ENCODE measurements at regions not wholly inside any gene's neighbourhood (a gene's known extent, or its start where the extent isn't known, plus 50 kb on each side); places are given as distances from the start of the nearest gene placed in this dataset.

DNA sequence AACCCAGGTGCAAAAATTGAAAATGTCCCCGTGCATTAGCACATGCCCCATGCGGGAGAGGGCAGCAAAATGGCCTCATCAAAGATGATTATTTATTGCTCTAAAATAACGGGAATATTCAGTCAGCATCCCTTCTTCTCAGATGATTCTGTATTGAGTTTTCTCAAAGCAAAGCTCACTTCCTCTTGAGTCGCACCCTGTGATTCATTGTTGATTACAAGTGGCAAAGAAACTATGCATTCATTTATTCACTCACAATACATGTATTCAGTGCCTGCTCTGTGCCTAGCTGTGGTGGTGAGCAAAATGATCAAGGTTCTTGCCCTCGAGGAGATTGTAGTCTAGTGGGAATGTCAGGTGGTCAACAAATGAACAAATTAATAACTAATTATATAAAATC, 226.0 kb upstream of the KAZN start:
- Mint-ChIP-seq H3K36me3 (no peaks in the 10 kb centered on the region), H3K27me3 (peaks cover 0 to 9% (median 8%) of the 10 kb centered on the region in 3 donors), H3K4me1 (no peaks in the 10 kb centered on the region), H3K9me3 (peaks cover 0 to 3% (median 0%) of the 10 kb centered on the region in 7 donors), H3K27ac (no peak overlapping the region), H3K4me3 (no peak overlapping the region)
- DNase-seq, result no peak
- no peak for ATAC-seq (ENCODE audit: low read depth in 2 of 2)

DNA sequence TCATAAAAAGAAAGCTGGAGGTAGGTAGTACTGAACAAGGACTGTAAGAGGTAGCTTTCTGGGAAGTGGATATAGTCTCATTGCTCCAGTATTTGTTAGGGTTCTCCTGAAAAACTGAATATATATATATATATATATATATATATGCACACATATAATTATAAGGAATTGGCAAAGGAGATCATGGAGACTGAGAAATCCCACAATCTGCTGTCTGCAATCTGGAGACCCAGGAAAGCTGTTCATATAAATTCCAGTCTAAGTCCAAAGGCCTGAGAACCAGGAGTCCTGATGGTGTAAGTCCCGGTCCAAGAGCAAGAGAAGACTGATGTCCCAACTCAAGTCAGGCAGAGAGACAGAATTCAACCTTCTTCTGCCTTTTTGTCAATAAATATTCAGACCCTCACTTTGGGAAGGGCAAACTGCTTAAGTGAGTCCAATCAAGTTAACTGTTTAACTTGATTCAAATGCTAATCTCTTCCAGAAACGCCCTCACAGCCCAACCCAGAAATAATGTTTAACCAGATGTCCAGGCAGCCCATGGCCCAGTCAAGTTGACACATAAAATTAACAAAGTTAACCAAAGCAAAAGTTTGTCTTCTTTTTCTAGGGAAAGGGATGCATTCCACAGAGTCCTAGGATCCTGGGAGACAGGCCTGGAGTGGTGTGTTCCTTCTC, 225.3 kb upstream of the KAZN start:
- Mint-ChIP-seq H3K27me3 (peaks cover 0 to 8% (median 4%) of the 10 kb centered on the region in 3 donors), H3K27ac (no peak overlapping the region), H3K36me3 (no peaks in the 10 kb centered on the region), H3K9me3 (peaks cover 0 to 3% (median 0%) of the 10 kb centered on the region in 7 donors), H3K4me3 (no peak overlapping the region), H3K4me1 (no peaks in the 10 kb centered on the region)
- ATAC-seq (ENCODE audit: low read depth in 2 of 2) (no peak), DNase-seq (no peak)

DNA sequence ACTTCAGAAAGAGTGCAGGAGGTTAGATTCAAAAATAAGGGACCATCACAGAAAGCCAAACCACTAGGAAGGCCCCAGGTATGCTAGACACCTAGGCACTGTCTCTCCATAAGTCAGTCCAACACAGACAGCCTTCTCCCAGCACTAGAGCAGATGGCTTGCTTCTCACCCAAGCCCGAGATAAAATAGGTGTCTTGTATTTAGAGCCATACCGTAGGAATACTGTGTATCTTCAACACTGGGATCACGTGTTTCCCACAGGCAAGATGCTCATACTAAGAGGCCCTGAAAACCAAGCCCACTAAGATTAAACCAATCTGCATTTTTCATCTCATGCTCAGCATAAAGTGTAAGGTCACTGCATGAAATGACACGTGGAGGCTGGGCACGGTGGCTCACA, 223.3 kb upstream of the KAZN start:
- Mint-ChIP-seq H3K9me3 (peaks cover 5 to 21% (median 15%) of the 10 kb centered on the region in 7 donors), H3K4me3 (no peak overlapping the region), H3K36me3 (peaks cover 2 to 3% of the 10 kb centered on the region in 2 donors), H3K27me3 (peaks cover 0 to 4% (median 0%) of the 10 kb centered on the region in 3 donors), H3K4me1 (no peaks in the 10 kb centered on the region), H3K27ac (no peak overlapping the region)
- ATAC-seq (ENCODE audit: low read depth in 2 of 2) (no peak), DNase-seq (no peak)

DNA sequence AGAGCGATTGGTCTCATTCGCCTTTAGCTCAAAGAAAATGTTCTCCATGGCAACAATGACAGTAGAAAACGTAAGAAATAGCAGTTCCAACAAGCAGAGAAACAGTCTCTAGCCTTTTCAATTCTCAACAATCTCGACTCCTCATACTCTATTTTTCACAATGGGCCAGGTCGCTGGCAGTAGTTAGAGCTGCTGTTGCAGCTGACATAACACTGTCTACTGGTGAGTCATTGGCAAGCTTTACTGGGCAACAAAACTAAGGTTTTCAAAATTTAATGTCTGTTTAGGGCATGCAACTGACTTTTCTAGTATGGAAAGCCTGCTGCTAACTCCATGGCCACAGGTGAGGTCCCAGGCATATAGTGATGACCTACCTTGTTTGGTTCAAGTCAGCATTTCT, 221.1 kb upstream of the KAZN start:
- Mint-ChIP-seq H3K36me3 (peaks cover 7 to 10% of the 10 kb centered on the region in 2 donors), H3K9me3 (peaks cover 20 to 41% (median 33%) of the 10 kb centered on the region in 7 donors), H3K27ac (no peak overlapping the region), H3K4me1 (no peaks in the 10 kb centered on the region), H3K4me3 (no peak overlapping the region), H3K27me3 (no peaks in the 10 kb centered on the region)
- ATAC-seq (ENCODE audit: low read depth in 2 of 2) (no peak), DNase-seq (no peak)

DNA sequence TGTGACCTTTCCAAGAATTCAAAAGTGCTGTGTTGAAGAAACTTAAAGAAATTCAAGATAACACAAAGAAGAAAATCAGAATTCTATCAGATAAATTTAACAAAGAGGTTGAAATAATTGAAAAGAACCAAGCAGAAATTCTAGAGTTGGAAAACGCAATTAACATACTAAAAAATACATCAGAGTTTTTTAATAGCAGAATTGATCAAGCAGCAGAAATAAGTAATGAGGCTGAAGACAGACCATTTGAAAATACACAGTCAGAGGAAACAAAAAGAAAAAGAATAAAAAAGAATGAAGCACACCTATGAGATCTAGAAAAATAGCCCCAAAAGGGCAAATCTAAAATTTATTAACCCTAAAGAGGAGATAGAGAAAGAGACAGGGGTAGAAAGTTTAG, 218.1 kb upstream of the KAZN start:
- Mint-ChIP-seq H3K36me3 (peaks cover 7 to 10% of the 10 kb centered on the region in 2 donors), H3K27me3 (peaks cover 0 to 3% (median 0%) of the 10 kb centered on the region in 3 donors), H3K9me3 (peaks cover 20 to 47% (median 34%) of the 10 kb centered on the region in 7 donors), H3K4me1 (no peaks in the 10 kb centered on the region), H3K27ac (no peak overlapping the region), H3K4me3 (no peak overlapping the region)
- DNase-seq (no peak), ATAC-seq (ENCODE audit: low read depth in 2 of 2) (no peak)

DNA sequence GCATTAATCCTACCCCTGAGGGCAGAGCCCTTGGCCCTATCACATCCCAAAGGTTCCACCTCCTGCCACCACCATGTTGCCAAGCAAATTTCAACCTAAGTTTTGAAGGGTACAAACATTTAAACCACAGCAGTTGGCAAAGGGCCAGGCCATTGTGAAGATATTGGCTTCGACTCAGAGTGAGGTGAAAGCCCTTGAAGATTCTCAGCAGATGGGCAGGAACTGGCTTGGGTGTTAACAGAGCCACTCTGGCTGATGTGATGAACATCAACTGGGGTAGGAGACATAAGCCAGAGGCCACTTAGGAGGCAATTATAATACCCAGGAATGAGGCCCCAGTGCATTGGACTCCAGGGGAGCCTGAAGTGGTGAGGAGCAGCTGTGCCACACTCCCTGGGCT, 207.7 kb upstream of the KAZN start:
- no peak overlapping the region for H3K4me3 Mint-ChIP-seq
- ATAC-seq (ENCODE audit: low read depth in 2 of 2), result no peak
- H3K4me1 Mint-ChIP-seq, result no peaks in the 10 kb centered on the region

DNA sequence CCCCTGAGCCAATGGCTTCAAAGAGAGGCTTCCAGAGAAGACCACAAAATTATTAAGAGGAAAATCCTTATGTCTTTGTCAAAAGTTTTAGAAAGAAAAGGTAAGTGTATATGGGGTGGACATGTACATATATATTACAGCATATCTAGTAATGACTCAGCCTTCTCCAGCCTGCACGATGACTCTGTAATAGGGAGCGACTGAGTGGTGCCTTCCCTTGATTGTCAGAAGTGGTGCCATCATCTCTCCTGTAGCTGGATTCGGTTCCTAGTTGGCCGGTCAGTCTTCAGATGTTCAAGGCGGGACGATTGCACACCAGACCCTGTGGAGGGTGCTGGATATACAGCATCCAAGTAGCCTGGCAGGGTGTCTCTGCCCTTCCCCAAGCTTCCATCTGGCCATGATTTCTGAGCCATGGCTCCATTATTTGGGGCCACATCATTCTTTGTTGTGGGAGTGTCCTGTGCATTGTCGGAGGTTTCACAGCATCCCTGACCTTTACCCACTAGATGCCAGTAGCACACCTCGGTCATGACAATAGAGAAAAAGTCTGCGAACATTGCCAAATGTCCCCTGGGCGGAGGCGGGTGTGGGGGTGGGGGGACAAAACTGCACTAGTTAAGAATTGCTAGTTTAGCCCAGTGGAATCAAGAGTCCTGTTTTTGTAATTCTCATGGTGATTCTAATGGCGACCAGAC, 206.2 kb upstream of the KAZN start:
- H3K4me3 Mint-ChIP-seq, result no peak overlapping the region

More for the DNA sequence above, 207.7 kb upstream of the KAZN start:
- peaks cover 0 to 14% (median 8%) of the 10 kb centered on the region in 7 donors for H3K9me3 Mint-ChIP-seq
- peaks cover 6 to 10% of the 10 kb centered on the region in 2 donors for H3K36me3 Mint-ChIP-seq
- peaks cover 14 to 36% (median 23%) of the 10 kb centered on the region in 3 donors for H3K27me3 Mint-ChIP-seq
- DNase-seq, result no peak
- H3K27ac Mint-ChIP-seq, result no peak overlapping the region

DNA sequence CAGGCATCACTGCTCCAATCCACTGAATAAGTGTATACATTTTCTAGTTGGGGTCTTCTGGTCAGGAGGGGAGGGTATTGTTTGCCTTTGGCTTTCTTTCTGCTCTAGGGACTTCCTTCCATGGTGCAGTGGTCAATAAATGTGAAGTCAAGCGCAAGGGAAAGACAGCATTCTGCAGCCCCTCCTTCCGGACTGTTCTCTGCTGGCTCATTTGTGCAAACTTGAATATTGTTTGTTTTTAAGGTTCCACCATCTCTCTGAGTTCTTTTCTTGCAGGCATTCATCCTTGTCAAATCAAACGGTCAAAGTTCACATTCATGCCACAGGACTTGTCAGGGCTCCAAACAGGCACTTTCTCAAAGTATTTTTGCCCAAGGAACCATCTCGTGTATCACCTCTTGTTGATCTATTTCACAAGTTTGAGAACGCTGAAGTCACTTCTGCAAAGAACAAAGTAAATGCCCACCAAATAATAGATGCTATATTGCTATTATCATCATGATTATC, 205.6 kb upstream of the KAZN start:
- DNase-seq, result no peak
- ATAC-seq (ENCODE audit: low read depth in 2 of 2), result no peak
- H3K27ac Mint-ChIP-seq, result no peak overlapping the region
- peaks cover 0 to 10% (median 8%) of the 10 kb centered on the region in 7 donors for H3K9me3 Mint-ChIP-seq
- H3K4me3 Mint-ChIP-seq, result no peak overlapping the region
- no peaks in the 10 kb centered on the region for H3K4me1 Mint-ChIP-seq
- H3K27me3 Mint-ChIP-seq, result peaks cover 18 to 36% (median 23%) of the 10 kb centered on the region in 3 donors
- peaks cover 5 to 9% of the 10 kb centered on the region in 2 donors for H3K36me3 Mint-ChIP-seq

More for the DNA sequence above, 206.2 kb upstream of the KAZN start:
- Mint-ChIP-seq H3K36me3 (peaks cover 6 to 10% of the 10 kb centered on the region in 2 donors), H3K27me3 (peaks cover 18 to 36% (median 23%) of the 10 kb centered on the region in 3 donors), H3K27ac (no peak overlapping the region), H3K9me3 (peaks cover 0 to 11% (median 8%) of the 10 kb centered on the region in 7 donors), H3K4me1 (no peaks in the 10 kb centered on the region)
- ATAC-seq (ENCODE audit: low read depth in 2 of 2) (no peak), DNase-seq (no peak)

DNA sequence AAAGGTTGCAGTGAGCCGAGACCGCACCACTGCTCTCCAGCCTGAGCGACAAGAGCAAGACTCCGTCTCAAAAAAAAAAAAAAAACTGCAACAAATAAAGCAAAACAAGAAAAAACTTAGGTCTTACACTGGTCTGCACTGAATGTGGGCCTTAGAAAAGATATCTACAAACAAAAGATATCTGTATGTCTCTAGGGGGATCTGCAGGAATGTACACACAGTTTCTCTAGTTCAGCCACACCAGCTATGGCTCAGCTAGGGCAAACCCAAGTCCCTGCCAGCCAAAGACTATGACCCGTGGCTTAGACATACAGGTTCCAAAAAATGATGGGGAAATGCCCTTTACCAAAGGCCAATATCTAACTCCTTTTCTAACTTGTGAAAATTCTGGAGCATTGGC, 202.4 kb upstream of the KAZN start:
- ATAC-seq (ENCODE audit: low read depth in 2 of 2), result no peak
- Mint-ChIP-seq H3K36me3 (no peaks in the 10 kb centered on the region), H3K4me3 (no peak overlapping the region), H3K27ac (no peak overlapping the region), H3K4me1 (no peaks in the 10 kb centered on the region), H3K9me3 (peaks cover 0 to 7% (median 2%) of the 10 kb centered on the region in 7 donors), H3K27me3 (peaks cover 18 to 38% (median 27%) of the 10 kb centered on the region in 3 donors)
- no peak for DNase-seq

DNA sequence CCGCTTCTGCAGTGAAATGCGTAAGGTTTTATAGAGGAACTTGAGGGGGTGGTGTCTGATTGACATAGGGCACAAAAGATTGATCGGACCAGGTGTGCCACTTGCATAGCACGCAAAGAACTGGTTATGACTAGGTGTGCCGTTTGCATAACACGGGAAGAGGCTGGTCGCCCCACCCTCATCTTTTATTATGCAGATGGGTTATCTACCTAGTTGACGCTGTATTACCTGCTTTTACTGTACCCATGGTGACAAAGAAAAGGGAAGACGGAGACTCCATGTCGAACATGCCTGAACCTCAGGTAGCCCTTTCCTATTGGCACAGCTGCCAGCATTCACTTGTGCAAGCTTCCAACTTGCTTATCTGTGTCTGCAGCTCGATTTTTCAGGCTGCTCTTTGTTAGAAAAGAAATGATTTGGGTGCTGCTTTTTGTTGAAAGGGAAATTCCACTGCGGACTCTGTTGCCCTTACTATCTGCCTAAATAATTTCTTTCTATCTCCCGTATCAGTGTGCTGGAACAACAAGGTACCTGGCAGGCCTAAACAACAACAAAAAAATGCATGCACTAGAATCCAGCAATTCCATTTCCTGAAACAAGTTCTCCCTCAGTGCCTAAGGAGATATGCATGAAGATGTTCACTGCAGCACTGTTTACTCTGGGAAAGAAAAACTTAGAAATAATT, 194.4 kb upstream of the KAZN start:
- no peaks in the 10 kb centered on the region for H3K4me1 Mint-ChIP-seq
- ATAC-seq (ENCODE audit: low read depth in 2 of 2) (no peak), DNase-seq (no peak)
- H3K27me3 Mint-ChIP-seq, result peaks cover 19 to 26% (median 24%) of the 10 kb centered on the region in 3 donors
- H3K36me3 Mint-ChIP-seq, result no peaks in the 10 kb centered on the region
- no peak overlapping the region for H3K4me3 Mint-ChIP-seq
- peaks cover 0 to 3% (median 0%) of the 10 kb centered on the region in 7 donors for H3K9me3 Mint-ChIP-seq
- no peak overlapping the region for H3K27ac Mint-ChIP-seq

DNA sequence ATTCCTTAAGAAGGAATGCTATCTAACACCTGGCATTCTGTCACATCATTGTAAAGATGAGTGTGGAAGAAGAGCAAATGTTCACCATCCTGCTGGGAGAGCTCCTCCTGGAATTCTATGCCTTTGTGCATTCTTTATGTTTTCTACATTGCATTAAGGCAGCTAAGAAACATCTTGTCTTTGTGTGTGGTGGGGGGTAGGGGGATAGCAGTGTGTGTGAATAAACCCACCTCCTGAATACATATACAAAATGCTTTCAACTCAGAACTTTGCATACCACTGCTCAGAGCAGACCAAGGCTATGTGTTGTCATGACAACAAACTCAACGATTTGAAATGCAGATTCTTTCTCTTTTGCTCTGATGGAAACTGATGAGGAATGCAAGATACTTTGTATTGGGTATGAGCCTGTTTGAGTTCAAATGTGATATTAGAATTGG, 193.6 kb upstream of the KAZN start:
- Mint-ChIP-seq H3K4me3 (no peak overlapping the region), H3K9me3 (no peaks in the 10 kb centered on the region)
- no peak for ATAC-seq (ENCODE audit: low read depth in 2 of 2)

DNA sequence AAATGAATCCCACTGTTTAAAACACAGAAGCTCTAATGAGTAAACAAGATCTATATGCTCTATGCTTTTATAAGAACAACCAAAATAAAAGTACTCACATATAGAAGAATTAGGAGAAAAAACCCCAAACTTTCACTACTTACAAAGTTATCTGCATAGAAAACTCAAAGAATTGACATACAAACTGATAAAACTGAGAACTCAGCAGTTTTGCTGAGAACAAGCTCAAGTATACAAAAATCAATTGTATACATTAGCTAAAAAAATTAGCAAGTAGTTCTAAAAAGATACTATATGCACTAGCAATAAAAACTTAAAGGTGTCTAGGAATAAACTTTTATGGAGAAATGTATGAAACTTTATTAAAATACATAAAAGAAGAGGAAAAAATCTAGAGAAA, 186.2 kb upstream of the KAZN start:
- DNase-seq (no peak), ATAC-seq (ENCODE audit: low read depth in 2 of 2) (no peak)
- H3K9me3 Mint-ChIP-seq, result peaks cover 0 to 2% (median 0%) of the 10 kb centered on the region in 7 donors
- H3K4me1 Mint-ChIP-seq, result no peaks in the 10 kb centered on the region
- no peak overlapping the region for H3K27ac Mint-ChIP-seq
- H3K36me3 Mint-ChIP-seq, result no peaks in the 10 kb centered on the region
- peaks cover 9 to 27% (median 19%) of the 10 kb centered on the region in 3 donors for H3K27me3 Mint-ChIP-seq
- H3K4me3 Mint-ChIP-seq, result no peak overlapping the region

More for the DNA sequence above, 193.6 kb upstream of the KAZN start:
- Mint-ChIP-seq H3K27me3 (peaks cover 18 to 34% (median 19%) of the 10 kb centered on the region in 3 donors), H3K36me3 (no peaks in the 10 kb centered on the region), H3K27ac (no peak overlapping the region), H3K4me1 (no peaks in the 10 kb centered on the region)
- DNase-seq, result no peak

DNA sequence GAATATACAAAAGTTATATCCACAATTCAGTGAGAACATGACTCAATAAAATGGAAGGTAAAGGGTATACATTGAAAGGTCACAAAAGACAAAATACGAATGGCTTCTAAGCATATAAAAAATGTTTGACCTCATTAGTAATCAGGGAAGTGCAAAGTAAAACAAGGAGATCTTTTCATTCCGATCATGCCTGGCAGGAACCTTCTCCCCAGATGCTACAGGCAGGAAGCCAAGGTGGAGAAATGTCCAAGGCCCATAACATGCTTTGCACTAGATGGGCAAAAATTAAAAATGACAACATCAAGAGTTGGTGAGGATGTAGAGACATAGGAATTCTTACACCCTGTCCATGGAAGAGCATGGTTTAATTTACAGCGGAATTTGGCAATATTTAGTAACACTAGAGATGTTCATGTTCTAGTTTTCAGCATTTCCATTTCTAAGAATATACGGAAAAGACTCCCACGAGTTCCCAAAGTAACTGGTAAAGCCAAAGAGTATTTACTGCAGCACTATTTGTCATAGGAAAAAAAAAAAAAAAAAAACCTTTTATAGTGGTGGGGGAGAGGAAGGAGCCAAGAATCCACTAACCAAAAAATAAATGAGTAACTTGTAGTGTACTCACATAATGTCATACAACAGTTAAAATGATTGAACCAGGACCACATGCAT, 184.5 kb upstream of the KAZN start:
- H3K9me3 Mint-ChIP-seq, result peaks cover 0 to 2% (median 0%) of the 10 kb centered on the region in 7 donors
- no peak overlapping the region for H3K27ac Mint-ChIP-seq
- H3K27me3 Mint-ChIP-seq, result peaks cover 6 to 20% (median 8%) of the 10 kb centered on the region in 3 donors
- DNase-seq (no peak), ATAC-seq (ENCODE audit: low read depth in 2 of 2) (no peak)
- H3K36me3 Mint-ChIP-seq, result no peaks in the 10 kb centered on the region
- H3K4me1 Mint-ChIP-seq, result no peaks in the 10 kb centered on the region
- no peak overlapping the region for H3K4me3 Mint-ChIP-seq
